ENCODE measurements at regions not wholly inside any gene's neighbourhood (a gene's known extent, or its start where the extent isn't known, plus 50 kb on each side); places are given as distances from the start of the nearest gene placed in this dataset.

DNA sequence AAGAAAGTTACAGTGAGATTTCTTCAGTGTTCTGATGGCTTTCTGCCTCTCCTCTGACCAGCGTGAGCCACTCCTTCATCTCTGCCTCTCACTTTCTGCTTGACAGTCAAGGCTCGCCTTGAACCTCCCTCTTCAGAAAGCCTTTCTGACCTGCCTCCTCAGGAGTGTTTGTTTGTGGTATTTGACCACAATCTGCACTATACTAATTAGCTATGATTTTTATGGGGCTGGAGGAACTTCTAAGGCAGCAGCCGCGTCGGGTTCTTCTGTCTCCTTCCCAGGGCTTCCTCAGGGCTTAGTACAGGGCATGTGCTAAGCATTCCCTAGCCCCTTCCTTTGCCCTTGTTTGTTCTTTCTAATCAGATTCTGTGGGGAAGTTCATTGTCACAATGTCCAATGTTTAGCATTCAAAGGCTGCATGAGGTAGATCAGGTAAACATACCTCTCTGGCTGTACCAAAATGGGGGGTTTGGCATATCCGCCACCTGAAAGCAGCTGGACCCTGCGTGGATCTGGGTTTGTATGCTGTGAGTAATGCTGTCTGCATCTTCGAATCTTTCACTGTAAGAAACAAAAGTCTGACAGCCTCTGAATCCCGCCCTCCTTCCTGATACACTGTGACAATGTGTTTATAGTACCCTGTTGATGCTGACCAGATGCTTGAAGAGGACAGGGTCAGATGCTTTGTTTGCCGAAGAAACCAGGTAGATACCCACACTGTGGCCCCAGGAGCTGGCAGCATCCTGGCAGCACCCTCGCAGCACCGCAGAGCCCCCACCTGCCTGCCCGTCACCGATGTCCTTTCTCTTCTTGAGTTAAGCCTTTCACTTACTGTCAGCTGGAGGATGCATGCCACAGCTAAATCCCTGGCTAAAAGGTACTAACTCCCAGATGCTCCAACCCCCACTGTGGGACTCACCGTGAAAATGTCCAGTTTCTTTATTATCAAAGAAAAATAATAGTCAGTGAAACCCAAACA is 260.8 kb upstream of the HDAC4 start (continued):
- TF ChIP-seq, protein P1, sequence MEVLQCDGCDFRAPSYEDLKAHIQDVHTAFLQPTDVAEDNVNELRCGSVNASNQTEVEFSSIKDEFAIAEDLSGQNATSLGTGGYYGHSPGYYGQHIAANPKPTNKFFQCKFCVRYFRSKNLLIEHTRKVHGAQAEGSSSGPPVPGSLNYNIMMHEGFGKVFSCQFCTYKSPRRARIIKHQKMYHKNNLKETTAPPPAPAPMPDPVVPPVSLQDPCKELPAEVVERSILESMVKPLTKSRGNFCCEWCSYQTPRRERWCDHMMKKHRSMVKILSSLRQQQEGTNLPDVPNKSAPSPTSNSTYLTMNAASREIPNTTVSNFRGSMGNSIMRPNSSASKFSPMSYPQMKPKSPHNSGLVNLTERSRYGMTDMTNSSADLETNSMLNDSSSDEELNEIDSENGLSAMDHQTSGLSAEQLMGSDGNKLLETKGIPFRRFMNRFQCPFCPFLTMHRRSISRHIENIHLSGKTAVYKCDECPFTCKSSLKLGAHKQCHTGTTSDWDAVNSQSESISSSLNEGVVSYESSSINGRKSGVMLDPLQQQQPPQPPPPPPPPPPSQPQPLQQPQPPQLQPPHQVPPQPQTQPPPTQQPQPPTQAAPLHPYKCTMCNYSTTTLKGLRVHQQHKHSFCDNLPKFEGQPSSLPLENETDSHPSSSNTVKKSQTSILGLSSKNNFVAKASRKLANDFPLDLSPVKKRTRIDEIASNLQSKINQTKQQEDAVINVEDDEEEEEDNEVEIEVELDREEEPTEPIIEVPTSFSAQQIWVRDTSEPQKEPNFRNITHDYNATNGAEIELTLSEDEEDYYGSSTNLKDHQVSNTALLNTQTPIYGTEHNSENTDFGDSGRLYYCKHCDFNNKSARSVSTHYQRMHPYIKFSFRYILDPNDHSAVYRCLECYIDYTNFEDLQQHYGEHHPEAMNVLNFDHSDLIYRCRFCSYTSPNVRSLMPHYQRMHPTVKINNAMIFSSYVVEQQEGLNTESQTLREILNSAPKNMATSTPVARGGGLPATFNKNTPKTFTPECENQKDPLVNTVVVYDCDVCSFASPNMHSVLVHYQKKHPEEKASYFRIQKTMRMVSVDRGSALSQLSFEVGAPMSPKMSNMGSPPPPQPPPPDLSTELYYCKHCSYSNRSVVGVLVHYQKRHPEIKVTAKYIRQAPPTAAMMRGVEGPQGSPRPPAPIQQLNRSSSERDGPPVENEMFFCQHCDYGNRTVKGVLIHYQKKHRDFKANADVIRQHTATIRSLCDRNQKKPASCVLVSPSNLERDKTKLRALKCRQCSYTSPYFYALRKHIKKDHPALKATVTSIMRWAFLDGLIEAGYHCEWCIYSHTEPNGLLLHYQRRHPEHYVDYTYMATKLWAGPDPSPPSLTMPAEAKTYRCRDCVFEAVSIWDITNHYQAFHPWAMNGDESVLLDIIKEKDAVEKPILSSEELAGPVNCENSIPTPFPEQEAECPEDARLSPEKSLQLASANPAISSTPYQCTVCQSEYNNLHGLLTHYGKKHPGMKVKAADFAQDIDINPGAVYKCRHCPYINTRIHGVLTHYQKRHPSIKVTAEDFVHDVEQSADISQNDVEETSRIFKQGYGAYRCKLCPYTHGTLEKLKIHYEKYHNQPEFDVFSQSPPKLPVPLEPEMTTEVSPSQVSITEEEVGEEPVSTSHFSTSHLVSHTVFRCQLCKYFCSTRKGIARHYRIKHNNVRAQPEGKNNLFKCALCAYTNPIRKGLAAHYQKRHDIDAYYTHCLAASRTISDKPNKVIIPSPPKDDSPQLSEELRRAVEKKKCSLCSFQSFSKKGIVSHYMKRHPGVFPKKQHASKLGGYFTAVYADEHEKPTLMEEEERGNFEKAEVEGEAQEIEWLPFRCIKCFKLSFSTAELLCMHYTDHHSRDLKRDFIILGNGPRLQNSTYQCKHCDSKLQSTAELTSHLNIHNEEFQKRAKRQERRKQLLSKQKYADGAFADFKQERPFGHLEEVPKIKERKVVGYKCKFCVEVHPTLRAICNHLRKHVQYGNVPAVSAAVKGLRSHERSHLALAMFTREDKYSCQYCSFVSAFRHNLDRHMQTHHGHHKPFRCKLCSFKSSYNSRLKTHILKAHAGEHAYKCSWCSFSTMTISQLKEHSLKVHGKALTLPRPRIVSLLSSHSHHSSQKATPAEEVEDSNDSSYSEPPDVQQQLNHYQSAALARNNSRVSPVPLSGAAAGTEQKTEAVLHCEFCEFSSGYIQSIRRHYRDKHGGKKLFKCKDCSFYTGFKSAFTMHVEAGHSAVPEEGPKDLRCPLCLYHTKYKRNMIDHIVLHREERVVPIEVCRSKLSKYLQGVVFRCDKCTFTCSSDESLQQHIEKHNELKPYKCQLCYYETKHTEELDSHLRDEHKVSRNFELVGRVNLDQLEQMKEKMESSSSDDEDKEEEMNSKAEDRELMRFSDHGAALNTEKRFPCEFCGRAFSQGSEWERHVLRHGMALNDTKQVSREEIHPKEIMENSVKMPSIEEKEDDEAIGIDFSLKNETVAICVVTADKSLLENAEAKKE (CRISPR knock-in tag; IDR thresholded peaks at IDR 0.05), result no peak
- TF ChIP-seq JUNB (IDR thresholded peaks at IDR 0.05; ENCODE audit: unreplicated experiment) (no peak), EZH2 (IDR thresholded peaks at IDR 0.05; ENCODE audit: low read depth, unreplicated experiment) (no peak), EZH2phosphoT487 (IDR thresholded peaks at IDR 0.05; ENCODE audit: unreplicated experiment) (no peak), CTCF (conservative IDR thresholded peaks at IDR 0.05; ENCODE audit: low read depth in 2 of 2) (no peak), NANOG (IDR thresholded peaks at IDR 0.05; ENCODE audit: borderline replicate concordance) (no peak), STAT1 (IDR thresholded peaks at IDR 0.05; ENCODE audit: unreplicated experiment) (no peak), ZNF114 (CRISPR knock-in tag; IDR thresholded peaks at IDR 0.05) (no peak), ZNF331 (CRISPR knock-in tag; IDR thresholded peaks at IDR 0.05; ENCODE audit: low read depth) (no peak), POLR2AphosphoS5 (IDR thresholded peaks at IDR 0.05; ENCODE audit: low read depth) (no peak)
- TF ChIP-seq, protein P2, sequence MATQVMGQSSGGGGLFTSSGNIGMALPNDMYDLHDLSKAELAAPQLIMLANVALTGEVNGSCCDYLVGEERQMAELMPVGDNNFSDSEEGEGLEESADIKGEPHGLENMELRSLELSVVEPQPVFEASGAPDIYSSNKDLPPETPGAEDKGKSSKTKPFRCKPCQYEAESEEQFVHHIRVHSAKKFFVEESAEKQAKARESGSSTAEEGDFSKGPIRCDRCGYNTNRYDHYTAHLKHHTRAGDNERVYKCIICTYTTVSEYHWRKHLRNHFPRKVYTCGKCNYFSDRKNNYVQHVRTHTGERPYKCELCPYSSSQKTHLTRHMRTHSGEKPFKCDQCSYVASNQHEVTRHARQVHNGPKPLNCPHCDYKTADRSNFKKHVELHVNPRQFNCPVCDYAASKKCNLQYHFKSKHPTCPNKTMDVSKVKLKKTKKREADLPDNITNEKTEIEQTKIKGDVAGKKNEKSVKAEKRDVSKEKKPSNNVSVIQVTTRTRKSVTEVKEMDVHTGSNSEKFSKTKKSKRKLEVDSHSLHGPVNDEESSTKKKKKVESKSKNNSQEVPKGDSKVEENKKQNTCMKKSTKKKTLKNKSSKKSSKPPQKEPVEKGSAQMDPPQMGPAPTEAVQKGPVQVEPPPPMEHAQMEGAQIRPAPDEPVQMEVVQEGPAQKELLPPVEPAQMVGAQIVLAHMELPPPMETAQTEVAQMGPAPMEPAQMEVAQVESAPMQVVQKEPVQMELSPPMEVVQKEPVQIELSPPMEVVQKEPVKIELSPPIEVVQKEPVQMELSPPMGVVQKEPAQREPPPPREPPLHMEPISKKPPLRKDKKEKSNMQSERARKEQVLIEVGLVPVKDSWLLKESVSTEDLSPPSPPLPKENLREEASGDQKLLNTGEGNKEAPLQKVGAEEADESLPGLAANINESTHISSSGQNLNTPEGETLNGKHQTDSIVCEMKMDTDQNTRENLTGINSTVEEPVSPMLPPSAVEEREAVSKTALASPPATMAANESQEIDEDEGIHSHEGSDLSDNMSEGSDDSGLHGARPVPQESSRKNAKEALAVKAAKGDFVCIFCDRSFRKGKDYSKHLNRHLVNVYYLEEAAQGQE (IDR thresholded peaks at IDR 0.05; ENCODE audit: unreplicated experiment), result no peak
